ENCODE measurements at regions not wholly inside any gene's neighbourhood (a gene's known extent, or its start where the extent isn't known, plus 50 kb on each side); places are given as distances from the start of the nearest gene placed in this dataset.

- peaks cover 66% of the 10 kb centered on the region for H3K9me3 Mint-ChIP-seq
- H3K27ac Mint-ChIP-seq, result no peak overlapping the region
- no peak overlapping the region for H3K4me3 Mint-ChIP-seq
- no peak for DNase-seq
- no peaks in the 10 kb centered on the region for H3K4me1 Mint-ChIP-seq (ENCODE audit: low read depth)
- H3K36me3 Mint-ChIP-seq (ENCODE audit: low read depth), result peaks cover 5% of the 10 kb centered on the region; the same call in 1 of the 2 replicates
- H3K27me3 Mint-ChIP-seq (ENCODE audit: insufficient read depth), result no peaks in the 10 kb centered on the region
- no peak for TF ChIP-seq CTCF (IDR thresholded peaks at IDR 0.05)
Observed at GRCh38 chr12:126191949-126192348, 1126.7 kb downstream of the AACS start.

DNA sequence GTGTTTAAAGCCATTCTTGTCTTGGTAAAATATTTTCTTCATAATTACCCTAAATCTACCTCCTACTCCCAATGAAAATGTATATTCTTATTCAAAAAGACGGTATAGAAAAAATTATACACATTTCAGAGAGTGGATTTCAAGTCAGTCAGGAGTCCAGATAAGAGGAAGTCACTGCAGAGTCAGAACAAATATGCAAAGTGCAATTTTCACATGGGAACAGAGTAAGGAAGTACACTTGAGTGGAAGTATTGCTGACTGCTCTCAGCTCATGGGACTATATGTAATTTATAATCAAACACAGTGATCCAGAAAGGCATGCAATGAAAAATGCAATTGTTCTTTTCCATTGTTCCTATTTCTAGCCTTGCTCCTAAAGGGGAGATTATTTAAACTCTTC lies 1128.0 kb downstream of the AACS start:
- no peaks in the 10 kb centered on the region for H3K27me3 Mint-ChIP-seq (ENCODE audit: insufficient read depth)
- no peaks in the 10 kb centered on the region for H3K4me1 Mint-ChIP-seq (ENCODE audit: low read depth)
- H3K4me3 Mint-ChIP-seq, result no peak overlapping the region
- H3K36me3 Mint-ChIP-seq (ENCODE audit: low read depth), result peaks cover 5% of the 10 kb centered on the region; the same call in 1 of the 2 replicates
- TF ChIP-seq CTCF (IDR thresholded peaks at IDR 0.05), result no peak
- no peak for DNase-seq
- H3K9me3 Mint-ChIP-seq, result peaks cover 63% of the 10 kb centered on the region
- no peak overlapping the region for H3K27ac Mint-ChIP-seq

- TF ChIP-seq CTCF (IDR thresholded peaks at IDR 0.05), result no peak
- no peaks in the 10 kb centered on the region for H3K4me1 Mint-ChIP-seq (ENCODE audit: low read depth)
- no peak for DNase-seq
- H3K36me3 Mint-ChIP-seq (ENCODE audit: low read depth), result no peaks in the 10 kb centered on the region; the same call in 1 of the 2 replicates
- no peak overlapping the region for H3K4me3 Mint-ChIP-seq
- H3K9me3 Mint-ChIP-seq, result peaks cover 46% of the 10 kb centered on the region
- H3K27ac Mint-ChIP-seq, result no peak overlapping the region
- no peaks in the 10 kb centered on the region for H3K27me3 Mint-ChIP-seq (ENCODE audit: insufficient read depth)
Observed at GRCh38 chr12:126196263-126196662, 1131.0 kb downstream of the AACS start.

GRCh38 chr12:126198516-126198915 lies 1133.3 kb downstream of the AACS start:
- no peak for DNase-seq
- Mint-ChIP-seq H3K27ac (no peak overlapping the region), H3K9me3 (peaks cover 55% of the 10 kb centered on the region), H3K4me3 (no peak overlapping the region), H3K27me3 (ENCODE audit: insufficient read depth) (no peaks in the 10 kb centered on the region), H3K4me1 (ENCODE audit: low read depth) (no peaks in the 10 kb centered on the region), H3K36me3 (ENCODE audit: low read depth) (no peaks in the 10 kb centered on the region; the same call in 1 of the 2 replicates)
- no peak for TF ChIP-seq CTCF (IDR thresholded peaks at IDR 0.05)

DNA sequence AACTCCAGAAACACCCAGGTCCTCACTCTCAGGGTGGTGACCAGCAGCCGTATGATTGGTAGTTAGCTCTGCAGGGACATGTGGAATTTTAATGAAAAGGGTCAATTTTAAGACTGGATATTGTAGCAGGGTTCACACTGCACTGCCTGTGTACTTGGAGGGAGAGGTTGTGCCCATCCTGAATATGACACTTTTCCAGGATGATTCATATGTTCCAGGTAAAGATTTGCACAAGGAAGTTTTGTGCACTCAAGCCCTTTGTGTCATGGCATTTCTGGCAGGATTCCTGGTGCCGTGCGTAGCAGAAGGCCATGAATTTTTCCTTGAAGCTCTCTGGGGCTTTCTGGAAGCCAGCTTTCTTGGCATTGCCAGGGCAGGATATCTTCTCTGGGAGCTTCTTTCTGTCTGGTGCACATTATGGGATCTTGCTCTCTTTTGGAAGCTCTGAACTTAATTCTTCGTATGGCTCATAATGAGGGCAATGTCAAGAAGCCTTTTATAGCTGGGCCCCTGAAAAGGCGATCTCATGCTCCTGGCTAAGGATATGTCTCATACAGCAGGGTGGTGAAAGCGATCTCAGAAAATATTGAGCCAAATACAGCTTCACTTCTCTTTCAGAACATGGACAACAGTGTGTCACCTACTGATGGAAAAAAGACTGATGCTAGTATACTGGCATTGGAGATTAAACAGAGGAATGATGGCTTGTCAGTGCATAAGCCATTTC lies 1133.9 kb downstream of the AACS start:
- Mint-ChIP-seq H3K27ac (no peak overlapping the region), H3K27me3 (ENCODE audit: insufficient read depth) (no peaks in the 10 kb centered on the region), H3K4me3 (no peak overlapping the region), H3K4me1 (ENCODE audit: low read depth) (no peaks in the 10 kb centered on the region), H3K36me3 (ENCODE audit: low read depth) (no peaks in the 10 kb centered on the region; the same call in 1 of the 2 replicates), H3K9me3 (peaks cover 49% of the 10 kb centered on the region)
- DNase-seq, result no peak
- no peak for TF ChIP-seq CTCF (IDR thresholded peaks at IDR 0.05)
